Heart left ventricle (tissue), 13 donors: ENCODE measurements at regions not wholly inside any gene's neighbourhood (a gene's known extent, or its start where the extent isn't known, plus 50 kb on each side); places are given as distances from the start of the nearest gene placed in this dataset.

Experiments
- CTCF ChIP-seq, 12 donors: fragments of 200-600 bp; sonication (generic) in 4 of 12; IDR thresholded peaks; one replicate each; pipeline versions ENCODE4 v1.5.0 to v1.8.0; 2018 to 2022; ENCODE audit warnings: antibody characterized with exemption in 12 of 12, mild to moderate bottlenecking in 5 of 12
- POLR2A ChIP-seq, 2 donors: fragments of 450-650 bp; IDR thresholded peaks; one replicate each; pipeline ENCODE4 v1.6.1; 2017; ENCODE audit warnings: antibody characterized with exemption in 2 of 2, mild to moderate bottlenecking in 2 of 2, moderate library complexity in 2 of 2
- donor health status: ischemic (EF 13 %, LVEDD 7.1; RV severe dilation, severe dysfunction).
- donor health status: DM: no; HTN: yes; CAD: no.
- donor health status: DM: no; HTN: no; CAD: no.
- donor health status: ischemic (EF 25% LVEDD 6.9; RV normal size, moderate dysfunction).
- donor health status: ischemic (EF 25% LVEDD 5.7; RV mildly dilated, moderate dysfunction).
- donor health status: ischemic (EF 35%, LVEDD 5.7; RV mildly dilated, moderate dysfunction).
- donor health status: nonischemic (EF 11% LVEDD 7.7; RV severe dilation, severe dysfunction).
- donor health status: DM: yes; HTN: yes; CAD: no.
- donor health status: PGD.
- donor health status: ischemic (EF 29% LVEDD 5.4; RV normal size, mild dysfunction).
- donor health status: nonischemic (EF 23%, LVEDD 6.1; RV moderate dilation, normal function).

GRCh38 chr4:24251589-24251988 lies 332.8 kb downstream of the DHX15 start:
- no peak for TF ChIP-seq POLR2A (IDR thresholded peaks at IDR 0.05)
- TF ChIP-seq CTCF (IDR thresholded peaks at IDR 0.05), result no peak
